ENCODE measurements at regions not wholly inside any gene's neighbourhood (a gene's known extent, or its start where the extent isn't known, plus 50 kb on each side); places are given as distances from the start of the nearest gene placed in this dataset.

- ChIA-PET CTCF (no interaction called here), POLR2A (no interaction called here)
- Histone ChIP-seq H3K36me3 (ENCODE audit: control insufficient read depth, insufficient read depth, low read length) (no peaks in the 10 kb centered on the region), H3K27me3 (ENCODE audit: control insufficient read depth, insufficient read depth, low read length) (no peaks in the 10 kb centered on the region), H3K4me3 (ENCODE audit: low read depth, low read length) (no peak overlapping the region)
- TF ChIP-seq CTCF (IDR thresholded peaks at IDR 0.05; ENCODE audit: insufficient read depth, low read depth, low read length): no peak
- DNase-seq (ENCODE audit: low read depth): no peak
These were observed 345.4 kb downstream of the TDRD15 start for GRCh38 chr2:21469158-21469557.

GRCh38 chr2:21469564-21469963, 345.8 kb downstream of the TDRD15 start:
- no peaks in the 10 kb centered on the region for H3K27me3 ChIP-seq (ENCODE audit: control insufficient read depth, insufficient read depth, low read length)
- no peak overlapping the region for H3K4me3 ChIP-seq (ENCODE audit: low read depth, low read length)
- no peak for TF ChIP-seq CTCF (IDR thresholded peaks at IDR 0.05; ENCODE audit: insufficient read depth, low read depth, low read length)
- POLR2A ChIA-PET: no interaction called here
- H3K36me3 ChIP-seq (ENCODE audit: control insufficient read depth, insufficient read depth, low read length): no peaks in the 10 kb centered on the region
- CTCF ChIA-PET: no interaction called here
- no peak for DNase-seq (ENCODE audit: low read depth)

GRCh38 chr2:21480162-21480561, 356.4 kb downstream of the TDRD15 start:
- H3K36me3 ChIP-seq (ENCODE audit: control insufficient read depth, insufficient read depth, low read length): no peaks in the 10 kb centered on the region
- no peak overlapping the region for H3K4me3 ChIP-seq (ENCODE audit: low read depth, low read length)
- POLR2A ChIA-PET: no interaction called here
- CTCF ChIA-PET: interaction anchor here (1.2 kb wide), 1 partner anchor 15 kb away, joined by 3 read pairs; no protein-coding TSS in a partner anchor
- H3K27me3 ChIP-seq (ENCODE audit: control insufficient read depth, insufficient read depth, low read length): no peaks in the 10 kb centered on the region
- TF ChIP-seq CTCF (IDR thresholded peaks at IDR 0.05; ENCODE audit: insufficient read depth, low read depth, low read length): no peak
- no peak for DNase-seq (ENCODE audit: low read depth)

- CTCF ChIA-PET: no interaction called here
- Histone ChIP-seq H3K4me3 (ENCODE audit: low read depth, low read length) (no peak overlapping the region), H3K27me3 (ENCODE audit: control insufficient read depth, insufficient read depth, low read length) (no peaks in the 10 kb centered on the region), H3K36me3 (ENCODE audit: control insufficient read depth, insufficient read depth, low read length) (no peaks in the 10 kb centered on the region)
- no peak for TF ChIP-seq CTCF (IDR thresholded peaks at IDR 0.05; ENCODE audit: insufficient read depth, low read depth, low read length)
- no peak for DNase-seq (ENCODE audit: low read depth)
- POLR2A ChIA-PET: no interaction called here
These were observed 360.9 kb downstream of the TDRD15 start for GRCh38 chr2:21484643-21485042.

- POLR2A ChIA-PET: interaction anchor here (0.5 kb wide), 1 partner anchor 12 kb away, joined by 3 read pairs; no protein-coding TSS in a partner anchor
- CTCF ChIA-PET: no interaction called here
- no peaks in the 10 kb centered on the region for H3K27me3 ChIP-seq (ENCODE audit: control insufficient read depth, insufficient read depth, low read length)
- no peak overlapping the region for H3K4me3 ChIP-seq (ENCODE audit: low read depth, low read length)
- no peak for TF ChIP-seq CTCF (IDR thresholded peaks at IDR 0.05; ENCODE audit: insufficient read depth, low read depth, low read length)
- no peaks in the 10 kb centered on the region for H3K36me3 ChIP-seq (ENCODE audit: control insufficient read depth, insufficient read depth, low read length)
- DNase-seq (ENCODE audit: low read depth): no peak
These were observed 362.7 kb downstream of the TDRD15 start for GRCh38 chr2:21486445-21486844.

Data from BJ (cell line).